ENCODE measurements at regions not wholly inside any gene's neighbourhood (a gene's known extent, or its start where the extent isn't known, plus 50 kb on each side); places are given as distances from the start of the nearest gene placed in this dataset.

- H3K27me3 ChIP-seq (ENCODE audit: control insufficient read depth in 2 of 2, insufficient read depth in 2 of 2, low read length in 2 of 2): peaks cover 0 to 15% of the 10 kb centered on the region in 2 experiments; a peak in 2 of 5 replicates
- no peak for DNase-seq (ENCODE audit: extremely low read depth in 1 of 4, low spot score in 3 of 4)
- POLR2A ChIA-PET: no interaction called here
- no peaks in the 10 kb centered on the region for H3K36me3 ChIP-seq (ENCODE audit: control insufficient read depth, insufficient read depth, low read length)
- no peaks in the 10 kb centered on the region for H3K9me3 ChIP-seq (replicated peaks; ENCODE audit: control insufficient read depth, insufficient read depth, low read depth, low read length)
- no peak overlapping the region for H2AFZ ChIP-seq (ENCODE audit: low read depth, low read length)
- CTCF ChIA-PET (ENCODE audit: low intra/inter-chr PET ratio): interaction anchor here (0.6 kb wide), 1 partner anchor 52 kb away, joined by 3 read pairs; no protein-coding TSS in a partner anchor
- no peak overlapping the region for H3K4me3 ChIP-seq
- TF ChIP-seq MYNN (IDR thresholded peaks at IDR 0.05): no peak
- no peak for TF ChIP-seq MYNN (CRISPR knock-in tag; IDR thresholded peaks at IDR 0.05)
- TF ChIP-seq STAT6 (CRISPR knock-in tag; IDR thresholded peaks at IDR 0.05): no peak
- no peak for TF ChIP-seq NELFE (IDR thresholded peaks at IDR 0.05; ENCODE audit: insufficient read depth, insufficient read length)
- TF ChIP-seq CREB3L1 (IDR thresholded peaks at IDR 0.05; ENCODE audit: borderline replicate concordance, low read depth): no peak
- TF ChIP-seq ZNF174 (CRISPR knock-in tag; IDR thresholded peaks at IDR 0.05): no peak
- no peak for TF ChIP-seq MCM5 (IDR thresholded peaks at IDR 0.05; ENCODE audit: low read depth)
- TF ChIP-seq CHD4 (IDR thresholded peaks at IDR 0.05; ENCODE audit: insufficient read depth, insufficient replicate concordance, low read depth, low read length, poor library complexity, severe bottlenecking): no peak
- no peak for TF ChIP-seq ZBTB34 (CRISPR knock-in tag; IDR thresholded peaks at IDR 0.05)
- TF ChIP-seq ZFPM2 (CRISPR knock-in tag; IDR thresholded peaks at IDR 0.05): no peak
- no peak for TF ChIP-seq MAFK (IDR thresholded peaks at IDR 0.05; ENCODE audit: low read length)
- TF ChIP-seq RBM34 (IDR thresholded peaks at IDR 0.05; ENCODE audit: borderline replicate concordance, insufficient read depth, low read length): no peak
- no peak for TF ChIP-seq ZBED1 (IDR thresholded peaks at IDR 0.05)
- TF ChIP-seq NCOA2 (IDR thresholded peaks at IDR 0.05; ENCODE audit: partially characterized antibody in 2 of 2): no peak
- no peak overlapping the region for H3K4me2 ChIP-seq (ENCODE audit: insufficient read depth, low read length)
- H4K20me1 ChIP-seq (replicated peaks; ENCODE audit: control insufficient read depth, insufficient read depth, low read length): no peaks in the 10 kb centered on the region
- no peak overlapping the region for H3K9ac ChIP-seq (ENCODE audit: insufficient read depth in 1 of 2, low read depth in 2 of 2, low read length in 2 of 2)
- H3K4me1 ChIP-seq (replicated peaks in 1 of 2; ENCODE audit: control insufficient read depth in 2 of 2, insufficient read depth in 2 of 2, low read length in 2 of 2): no peaks in the 10 kb centered on the region
- no peak for ATAC-seq
- under 1% methylated on average over 16 of the region's 26 CpGs for WGBS (ENCODE audit: insufficient coverage, low coverage, missing lambda C conversion rate)
- no peaks in the 10 kb centered on the region for H3K79me2 ChIP-seq (ENCODE audit: control insufficient read depth, insufficient read depth, low read length)
- FAIRE-seq: no peak
- no peaks in the 10 kb centered on the region for H3K9me1 ChIP-seq (ENCODE audit: control insufficient read depth, insufficient read depth, low read length)
- in situ Hi-C loops (cut with MboI): no loop called here
- BruUV-seq (replicated peaks): no TSS peak
- no peak overlapping the region for H3K27ac ChIP-seq (ENCODE audit: extremely low read depth, low read depth, low read length)
- intact Hi-C loops (cut with micrococcal nuclease): no loop called here
These were observed 144.2 kb downstream of the KIF26A start for GRCh38 chr14:104282332-104283196.

Data from K562 (cell line).